Esophagus muscularis mucosa (tissue), 4 donors: ENCODE measurements at regions not wholly inside any gene's neighbourhood (a gene's known extent, or its start where the extent isn't known, plus 50 kb on each side); places are given as distances from the start of the nearest gene placed in this dataset.

Experiments used
- DNase-seq: peaks from one replicate; pipeline ENCODE4 v3.0.0-alpha.2; 2017; ENCODE audit errors: extremely low spot score
- H3K27ac ChIP-seq, 4 donors: fragments of 200-600 bp; sonication (generic); replicated peaks in 1 of 4; 1 replicate in 3 of 4; 2 replicates in 1 of 4; pipeline ENCODE4 v1.5.1; 2016 to 2019; ENCODE audit warnings: mild to moderate bottlenecking in 1 of 4
- H3K27me3 ChIP-seq, 4 donors: fragments of 200-600 bp; sonication (generic); one replicate each; pipeline versions ENCODE4 v1.5.1 to v1.6.0; 2016 to 2019
- H3K36me3 ChIP-seq, 4 donors: fragments of 200-600 bp; sonication (generic); one replicate each; pipeline ENCODE4 v1.5.1; 2016 to 2019
- H3K4me1 ChIP-seq, 4 donors: fragments of 200-600 bp; sonication (generic); one replicate each; pipeline ENCODE4 v1.5.1; 2016 to 2019
- H3K4me3 ChIP-seq, 4 donors: fragments of 200-600 bp; sonication (generic); 1 replicate in 2 of 4; 2 replicates in 2 of 4; pipeline ENCODE4 v1.5.1; 2016 to 2019; ENCODE audit warnings: mild to moderate bottlenecking in 4 of 4, moderate library complexity in 1 of 4
- H3K9me3 ChIP-seq, 4 donors: fragments of 200-600 bp; sonication (generic); 1 replicate in 3 of 4; 2 replicates in 1 of 4; pipeline ENCODE4 v1.5.1; 2016 to 2019
- EP300 ChIP-seq: sonication (generic); formaldehyde crosslinking; IDR thresholded peaks from one replicate; pipeline ENCODE4 v1.6.1; 2017; ENCODE audit warnings: antibody characterized with exemption
- POLR2A ChIP-seq: fragments of 450-650 bp; IDR thresholded peaks from one replicate; pipeline ENCODE4 v1.6.1; 2017; ENCODE audit warnings: antibody characterized with exemption, moderate library complexity, mild to moderate bottlenecking, low read depth
- POLR2AphosphoS5 ChIP-seq, 2 donors: sonication (generic); formaldehyde crosslinking; IDR thresholded peaks; one replicate each; pipeline ENCODE4 v1.6.1; 2017; ENCODE audit warnings: antibody characterized with exemption in 2 of 2
- WGBS: methylation state at CpG from one replicate; pipeline ENCODE4 v1.1.5; 2018; 5-methylcytosine and 5-hydroxymethylcytosine counted together
- intact Hi-C: fragments of 100-400 bp; cut with DNase I; formaldehyde crosslinking; loops from one replicate; pipeline ENCODE4 v1.15.1; 2023
- TF ChIP-seq, protein P1 (sequence below), 3 experiments: fragments of 200-600 bp in 2 of 3; fragments of 450-650 bp in 1 of 3; sonication (generic) in 2 of 3; IDR thresholded peaks; one replicate each; pipeline ENCODE4 v1.5.1; 2017 to 2019; ENCODE audit warnings: antibody characterized with exemption in 3 of 3, mild to moderate bottlenecking in 2 of 3, moderate library complexity in 1 of 3

DNA sequence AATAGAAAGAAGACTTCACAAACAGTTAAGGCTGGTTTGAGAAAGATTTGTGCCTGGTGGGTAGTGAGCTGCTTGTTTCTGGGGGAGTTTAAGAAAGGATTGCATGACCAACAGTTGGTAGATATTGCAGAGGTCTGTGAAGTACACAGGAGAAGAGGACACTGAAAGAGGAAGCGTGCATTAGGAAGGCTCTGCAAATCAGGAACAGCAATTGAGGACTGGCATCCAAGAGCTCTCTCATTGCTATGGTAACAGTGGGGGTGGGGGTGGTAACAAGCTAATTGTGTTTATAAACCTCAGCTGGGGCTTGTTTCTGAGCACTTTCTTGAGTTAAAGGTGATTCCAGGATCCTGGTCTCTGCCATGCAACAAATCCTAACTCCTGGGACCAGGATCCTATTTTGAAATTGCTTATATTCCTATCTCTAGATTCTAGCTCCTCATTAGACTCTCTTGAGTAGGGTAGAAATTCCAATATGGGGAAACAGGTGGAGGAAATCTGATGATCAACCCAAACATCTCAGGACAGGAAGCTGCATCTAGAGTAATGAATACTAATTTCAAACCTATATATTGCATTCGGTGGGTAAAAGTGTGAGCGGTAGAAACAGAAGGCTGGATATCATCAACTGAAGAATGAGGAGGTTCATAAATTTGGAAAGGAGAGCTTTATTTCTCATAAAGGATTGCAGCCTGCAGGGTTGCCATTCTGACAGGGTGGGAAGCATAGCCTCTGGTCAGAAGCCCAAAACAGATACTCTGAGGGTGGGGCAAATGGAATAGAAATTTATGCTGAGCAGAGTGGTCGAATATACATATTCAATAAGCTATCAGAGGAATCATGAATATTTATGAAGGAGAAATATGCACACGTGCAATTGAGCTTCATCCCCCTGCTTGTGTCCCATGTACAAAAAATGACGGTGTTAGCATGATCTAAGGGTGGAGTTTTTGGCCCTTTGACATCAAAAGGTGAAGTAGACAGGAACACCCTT, 79.4 kb downstream of the PTTG1 start:
- Histone ChIP-seq H3K4me1 (peaks cover 0 to under 1% (median 0%) of the 10 kb centered on the region in 4 donors), H3K27ac (no peak overlapping the region), H3K9me3 (no peaks in the 10 kb centered on the region), H3K4me3 (no peak overlapping the region), H3K36me3 (no peaks in the 10 kb centered on the region), H3K27me3 (no peaks in the 10 kb centered on the region)
- intact Hi-C loops: no loop called here
- no peak for DNase-seq
- 72% methylated on average over 6 of the region's 6 CpGs for WGBS
- TF ChIP-seq POLR2AphosphoS5 (IDR thresholded peaks at IDR 0.05): no peak
- TF ChIP-seq, protein P1, sequence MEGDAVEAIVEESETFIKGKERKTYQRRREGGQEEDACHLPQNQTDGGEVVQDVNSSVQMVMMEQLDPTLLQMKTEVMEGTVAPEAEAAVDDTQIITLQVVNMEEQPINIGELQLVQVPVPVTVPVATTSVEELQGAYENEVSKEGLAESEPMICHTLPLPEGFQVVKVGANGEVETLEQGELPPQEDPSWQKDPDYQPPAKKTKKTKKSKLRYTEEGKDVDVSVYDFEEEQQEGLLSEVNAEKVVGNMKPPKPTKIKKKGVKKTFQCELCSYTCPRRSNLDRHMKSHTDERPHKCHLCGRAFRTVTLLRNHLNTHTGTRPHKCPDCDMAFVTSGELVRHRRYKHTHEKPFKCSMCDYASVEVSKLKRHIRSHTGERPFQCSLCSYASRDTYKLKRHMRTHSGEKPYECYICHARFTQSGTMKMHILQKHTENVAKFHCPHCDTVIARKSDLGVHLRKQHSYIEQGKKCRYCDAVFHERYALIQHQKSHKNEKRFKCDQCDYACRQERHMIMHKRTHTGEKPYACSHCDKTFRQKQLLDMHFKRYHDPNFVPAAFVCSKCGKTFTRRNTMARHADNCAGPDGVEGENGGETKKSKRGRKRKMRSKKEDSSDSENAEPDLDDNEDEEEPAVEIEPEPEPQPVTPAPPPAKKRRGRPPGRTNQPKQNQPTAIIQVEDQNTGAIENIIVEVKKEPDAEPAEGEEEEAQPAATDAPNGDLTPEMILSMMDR (IDR thresholded peaks at IDR 0.05): no peak
- no peak for TF ChIP-seq POLR2A
- TF ChIP-seq EP300: no peak

DNA sequence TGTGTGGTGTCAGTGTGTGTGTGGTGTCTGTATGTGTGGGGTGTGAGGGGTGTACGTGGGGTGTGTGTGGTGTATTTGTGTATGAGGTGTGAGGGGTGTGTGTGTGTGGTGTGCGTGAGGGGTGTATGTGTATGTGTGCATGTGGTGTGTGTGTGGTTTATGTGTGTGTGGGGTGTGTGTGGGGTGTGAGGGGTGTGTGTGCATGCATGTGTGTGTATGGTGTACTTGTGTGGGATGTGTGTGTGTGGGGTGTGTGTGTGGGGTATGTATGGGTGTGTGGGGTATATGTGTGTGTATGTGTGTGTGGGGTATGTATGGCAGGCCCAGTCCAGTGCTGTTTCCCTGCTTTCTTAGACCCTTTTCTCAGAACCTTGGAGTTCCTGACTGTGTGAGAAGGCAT, 83.3 kb downstream of the PTTG1 start:
- Histone ChIP-seq H3K9me3 (no peaks in the 10 kb centered on the region), H3K36me3 (no peaks in the 10 kb centered on the region), H3K27ac (no peak overlapping the region), H3K4me1 (peaks cover 0 to 14% (median 2%) of the 10 kb centered on the region in 4 donors), H3K27me3 (peaks cover 0 to 4% (median 0%) of the 10 kb centered on the region in 4 donors), H3K4me3 (no peak overlapping the region)
- intact Hi-C loops: no loop called here
- TF ChIP-seq POLR2A: no peak
- TF ChIP-seq, protein P1 (IDR thresholded peaks at IDR 0.05): no peak
- 45% methylated on average over 2 of the region's 2 CpGs for WGBS
- no peak for DNase-seq

DNA sequence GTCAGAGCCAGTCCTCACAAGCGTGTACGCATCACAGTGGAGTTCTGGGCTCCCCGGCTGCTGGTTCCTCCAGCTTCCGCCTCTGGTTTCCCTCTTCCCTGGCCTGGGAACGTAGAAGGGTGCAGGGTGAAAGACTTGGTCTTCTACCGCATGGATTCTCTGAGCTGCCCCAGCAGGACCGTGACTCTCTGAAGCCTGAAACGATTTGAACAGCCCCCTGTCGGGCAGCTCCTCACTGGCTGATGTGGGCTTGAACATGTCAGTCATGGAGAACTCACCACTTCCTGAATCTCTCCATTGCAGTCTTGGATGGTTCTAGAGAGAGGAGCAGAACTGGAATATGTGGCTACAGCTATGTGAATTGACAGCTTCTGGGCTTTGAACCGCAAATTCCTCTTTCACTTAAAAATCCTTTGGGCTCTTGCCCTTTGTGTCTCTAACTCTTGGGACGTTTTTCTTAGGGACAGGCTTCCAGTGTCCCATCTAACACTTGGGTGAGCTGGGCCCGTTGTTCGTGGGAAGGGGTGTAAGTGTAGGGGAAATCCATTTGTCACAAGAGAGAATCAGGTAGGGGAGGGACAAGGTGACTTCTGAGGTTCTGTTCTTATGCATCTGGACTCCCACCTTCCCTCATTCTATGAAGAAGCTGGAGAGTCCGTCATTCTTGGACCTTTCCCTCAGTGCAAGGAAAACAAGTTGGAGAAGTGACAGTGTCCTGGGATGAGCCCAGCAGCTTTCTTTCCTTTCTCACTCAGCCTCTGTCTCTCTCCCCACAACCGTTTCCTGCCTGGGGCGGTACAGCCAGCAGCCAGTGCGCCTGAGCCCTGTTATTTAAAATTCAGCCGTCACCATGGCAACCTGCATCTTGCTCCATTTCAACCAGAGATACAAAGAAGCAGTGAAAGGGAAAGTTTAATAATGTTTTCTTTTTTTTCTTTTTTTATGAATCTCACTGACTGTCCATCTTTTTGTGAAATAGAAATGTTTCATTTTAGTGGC, 84.7 kb downstream of the PTTG1 start:
- Histone ChIP-seq H3K9me3 (no peaks in the 10 kb centered on the region), H3K36me3 (no peaks in the 10 kb centered on the region), H3K27ac (no peak overlapping the region), H3K27me3 (peaks cover 0 to 8% (median 0%) of the 10 kb centered on the region in 4 donors), H3K4me3 (no peak overlapping the region), H3K4me1 (peaks cover 0 to 14% (median 2%) of the 10 kb centered on the region in 4 donors)
- intact Hi-C loops: no loop called here
- TF ChIP-seq POLR2A (no peak), POLR2AphosphoS5 (IDR thresholded peaks at IDR 0.05) (no peak), EP300 (no peak)
- TF ChIP-seq, protein P1 (IDR thresholded peaks at IDR 0.05): no peak
- 25% methylated on average over 9 of the region's 18 CpGs for WGBS
- no peak for DNase-seq

DNA sequence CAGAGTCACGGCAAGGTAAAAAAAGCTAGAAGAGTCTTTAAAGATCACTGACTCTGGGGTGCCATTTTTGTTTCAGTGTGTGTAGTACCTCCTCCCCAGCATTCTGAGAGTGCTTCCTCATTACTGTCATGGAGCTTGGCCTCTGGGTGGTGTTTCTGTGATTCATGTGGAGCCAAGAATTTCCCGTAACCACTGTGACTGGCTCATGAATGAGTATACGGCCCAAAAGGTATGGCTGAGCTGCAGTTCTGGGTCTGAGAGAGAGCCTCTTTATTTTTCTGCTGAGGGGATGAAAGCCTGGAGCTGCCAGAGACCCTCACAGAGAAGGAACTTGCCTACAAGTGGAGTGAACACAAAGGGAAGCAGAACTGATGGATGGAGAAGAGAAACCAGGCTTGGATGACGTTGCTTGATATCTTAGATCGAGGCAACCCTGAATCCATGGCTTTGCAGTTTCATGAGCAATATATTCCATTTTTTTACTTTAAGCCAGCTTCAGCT, 85.6 kb downstream of the PTTG1 start:
- WGBS: 50% methylated on average over 5 of the region's 5 CpGs
- TF ChIP-seq POLR2AphosphoS5 (IDR thresholded peaks at IDR 0.05) (no peak), POLR2A (no peak), EP300 (no peak)
- TF ChIP-seq, protein P1 (IDR thresholded peaks at IDR 0.05): no peak
- Histone ChIP-seq H3K36me3 (no peaks in the 10 kb centered on the region), H3K27me3 (peaks cover 0 to 17% (median 0%) of the 10 kb centered on the region in 4 donors), H3K27ac (no peak overlapping the region), H3K9me3 (no peaks in the 10 kb centered on the region), H3K4me1 (peaks cover 0 to 14% (median 2%) of the 10 kb centered on the region in 4 donors), H3K4me3 (no peak overlapping the region)
- DNase-seq: no peak
- intact Hi-C loops: no loop called here
